Glutamatergic neuron (in vitro differentiated cells): ENCODE measurements at regions not wholly inside any gene's neighbourhood (a gene's known extent, or its start where the extent isn't known, plus 50 kb on each side); places are given as distances from the start of the nearest gene placed in this dataset.

Experiments used
- DNase-seq: peaks from one replicate; pipeline ENCODE4 v3.0.0; 2022
- H3K27ac Mint-ChIP-seq: one replicate; pipeline ENCODE4 v1.8.0; 2020; ENCODE audit warnings: mild to moderate bottlenecking, mixed read lengths, inconsistent platforms; ENCODE audit not compliant: unreplicated experiment
- H3K27me3 Mint-ChIP-seq: one replicate; pipeline ENCODE4 v1.8.0; 2020; ENCODE audit warnings: mild to moderate bottlenecking, moderate library complexity, mixed read lengths, inconsistent platforms; ENCODE audit not compliant: unreplicated experiment
- H3K36me3 Mint-ChIP-seq: one replicate; pipeline ENCODE4 v1.8.0; 2020; ENCODE audit warnings: mild to moderate bottlenecking, mixed read lengths, inconsistent platforms; ENCODE audit not compliant: unreplicated experiment
- H3K4me1 Mint-ChIP-seq: one replicate; pipeline ENCODE4 v1.8.0; 2020; ENCODE audit warnings: mild to moderate bottlenecking, low read depth, mixed read lengths, inconsistent platforms; ENCODE audit not compliant: unreplicated experiment
- H3K4me3 Mint-ChIP-seq: one replicate; pipeline ENCODE4 v1.8.0; 2020; ENCODE audit warnings: mild to moderate bottlenecking, mixed read lengths, inconsistent platforms; ENCODE audit not compliant: unreplicated experiment
- H3K9me3 Mint-ChIP-seq: one replicate; pipeline ENCODE4 v1.8.0; 2020; ENCODE audit warnings: mild to moderate bottlenecking, moderate library complexity, mixed read lengths, inconsistent platforms; ENCODE audit not compliant: unreplicated experiment
- CTCF ChIP-seq: fragments of 200-600 bp; sonication (generic); IDR thresholded peaks from one replicate; pipeline ENCODE4 v1.5.0; 2021; ENCODE audit not compliant: partially characterized antibody, unreplicated experiment

- H3K4me1 Mint-ChIP-seq = no peaks in the 10 kb centered on the region
- no peak overlapping the region for H3K4me3 Mint-ChIP-seq
- H3K27ac Mint-ChIP-seq = no peak overlapping the region
- no peak for TF ChIP-seq CTCF
- H3K36me3 Mint-ChIP-seq = peaks cover 11% of the 10 kb centered on the region
- no peak for DNase-seq
- no peaks in the 10 kb centered on the region for H3K9me3 Mint-ChIP-seq
- no peaks in the 10 kb centered on the region for H3K27me3 Mint-ChIP-seq
Observed at GRCh38 chr12:125579916-125580315, 514.7 kb downstream of the AACS start.

GRCh38 chr12:125583071-125583470, 517.8 kb downstream of the AACS start:
- H3K4me3 Mint-ChIP-seq = no peak overlapping the region
- TF ChIP-seq CTCF = no peak
- no peak overlapping the region for H3K27ac Mint-ChIP-seq
- no peak for DNase-seq
- no peaks in the 10 kb centered on the region for H3K27me3 Mint-ChIP-seq
- H3K36me3 Mint-ChIP-seq = peaks cover 9% of the 10 kb centered on the region
- H3K4me1 Mint-ChIP-seq = no peaks in the 10 kb centered on the region
- H3K9me3 Mint-ChIP-seq = no peaks in the 10 kb centered on the region

GRCh38 chr12:125586441-125586840, 521.2 kb downstream of the AACS start:
- Mint-ChIP-seq H3K27me3 (peaks cover 3% of the 10 kb centered on the region), H3K9me3 (no peaks in the 10 kb centered on the region), H3K27ac (no peak overlapping the region), H3K4me1 (no peaks in the 10 kb centered on the region), H3K4me3 (no peak overlapping the region), H3K36me3 (no peaks in the 10 kb centered on the region)
- no peak for TF ChIP-seq CTCF
- no peak for DNase-seq

- Mint-ChIP-seq H3K9me3 (peaks cover 1% of the 10 kb centered on the region), H3K36me3 (no peaks in the 10 kb centered on the region), H3K27me3 (peaks cover 3% of the 10 kb centered on the region), H3K4me3 (no peak overlapping the region), H3K27ac (no peak overlapping the region), H3K4me1 (no peaks in the 10 kb centered on the region)
- no peak for DNase-seq
- no peak for TF ChIP-seq CTCF
Observed at GRCh38 chr12:125593269-125593668, 528.0 kb downstream of the AACS start.

GRCh38 chr12:125604976-125605375, 539.7 kb downstream of the AACS start:
- no peak for TF ChIP-seq CTCF
- Mint-ChIP-seq H3K27ac (no peak overlapping the region), H3K27me3 (no peaks in the 10 kb centered on the region), H3K4me1 (no peaks in the 10 kb centered on the region), H3K9me3 (no peaks in the 10 kb centered on the region), H3K4me3 (no peak overlapping the region), H3K36me3 (no peaks in the 10 kb centered on the region)
- no peak for DNase-seq
